CD4-positive, alpha-beta T cell (primary cell): ENCODE measurements at regions not wholly inside any gene's neighbourhood (a gene's known extent, or its start where the extent isn't known, plus 50 kb on each side); places are given as distances from the start of the nearest gene placed in this dataset.

Experiments
- ATAC-seq: fragments of 200-7000 bp; cut with Tn5 transposase; one replicate; pipeline ENCODE4 v1.10.0; 2022; ENCODE audit warnings: mild to moderate bottlenecking; ENCODE audit not compliant: poor library complexity
- CTCF ChIA-PET: fragments of 350-600 bp; sonication (Branson Sonifier 250); formaldehyde crosslinking; loops from one replicate; lab custom pipeline; 2021; ENCODE audit warnings: antibody characterized with exemption, inconsistent platforms; lab: Charles Lee
- POLR2A ChIA-PET: fragments of 350-600 bp; sonication (Branson Sonifier 250); formaldehyde crosslinking; loops from one replicate; lab custom pipeline; 2021; ENCODE audit warnings: antibody characterized with exemption, inconsistent platforms; lab: Charles Lee
- DNase-seq, 14 experiments: peaks; one replicate each; pipeline ENCODE4 v3.0.0-alpha.2; 2013 to 2020; ENCODE audit warnings: mixed read lengths in 2 of 14
- H3K27ac ChIP-seq, 2 donors: one replicate each; pipeline versions ENCODE4 v1.5.1 to v1.7.0; 2013; ENCODE audit warnings: low read length in 2 of 2, low read depth in 1 of 2, mild to moderate bottlenecking in 1 of 2
- H3K27me3 ChIP-seq, 2 experiments: 1 replicate in 1 of 2; 2 replicates in 1 of 2; pipeline versions ENCODE4 v1.6.1 to v1.7.0; 2013; ENCODE audit warnings: low read length in 2 of 2, control low read depth in 1 of 2, mild to moderate bottlenecking in 1 of 2, moderate library complexity in 1 of 2; ENCODE audit not compliant: insufficient read depth in 2 of 2, control insufficient read depth in 1 of 2
- H3K36me3 ChIP-seq: one replicate; pipeline ENCODE4 v1.6.1; 2013; ENCODE audit warnings: low read length, control low read depth; ENCODE audit not compliant: insufficient read depth
- H3K4me1 ChIP-seq: one replicate; pipeline ENCODE4 v1.6.1; 2013; ENCODE audit warnings: low read length, control low read depth; ENCODE audit not compliant: insufficient read depth
- H3K4me3 ChIP-seq: one replicate; pipeline ENCODE4 v1.5.1; 2013; ENCODE audit warnings: mild to moderate bottlenecking, low read length, moderate library complexity
- H3K9me3 ChIP-seq, 2 experiments: 1 replicate in 1 of 2; 2 replicates in 1 of 2; pipeline versions ENCODE4 v1.6.1 to v1.7.0; 2013; ENCODE audit warnings: low read length in 2 of 2, mild to moderate bottlenecking in 2 of 2, control low read depth in 1 of 2, moderate library complexity in 1 of 2; ENCODE audit not compliant: control insufficient read depth in 1 of 2, insufficient read depth in 1 of 2
- H3K27ac Mint-ChIP-seq: one replicate; pipeline ENCODE4 v1.8.0; 2020; ENCODE audit warnings: mixed read lengths
- H3K27me3 Mint-ChIP-seq: one replicate; pipeline ENCODE4 v1.8.0; 2021; ENCODE audit warnings: mixed read lengths
- H3K36me3 Mint-ChIP-seq: one replicate; pipeline ENCODE4 v1.8.0; 2021; ENCODE audit warnings: low read depth, mixed read lengths
- H3K4me1 Mint-ChIP-seq: one replicate; pipeline ENCODE4 v1.8.0; 2021; ENCODE audit warnings: low read depth, mixed read lengths
- H3K4me3 Mint-ChIP-seq: one replicate; pipeline ENCODE4 v1.8.0; 2020; ENCODE audit warnings: mild to moderate bottlenecking, mixed read lengths
- H3K9me3 Mint-ChIP-seq: one replicate; pipeline ENCODE4 v1.8.0; 2020; ENCODE audit warnings: mixed read lengths
- intact Hi-C, 2 experiments: fragments of 100-400 bp; cut with DNase I in 1 of 2; cut with micrococcal nuclease in 1 of 2; formaldehyde crosslinking; loops; one replicate each; pipeline versions ENCODE4 v1.15.1 to v1.9.0; 2023 to 2025; cut with DNase I, micrococcal nuclease
- TF ChIP-seq, protein P1 (sequence below): fragments of 200-600 bp; IDR thresholded peaks from one replicate; pipeline ENCODE4 v1.8.0; 2022; ENCODE audit warnings: antibody characterized with exemption, mild to moderate bottlenecking

DNA sequence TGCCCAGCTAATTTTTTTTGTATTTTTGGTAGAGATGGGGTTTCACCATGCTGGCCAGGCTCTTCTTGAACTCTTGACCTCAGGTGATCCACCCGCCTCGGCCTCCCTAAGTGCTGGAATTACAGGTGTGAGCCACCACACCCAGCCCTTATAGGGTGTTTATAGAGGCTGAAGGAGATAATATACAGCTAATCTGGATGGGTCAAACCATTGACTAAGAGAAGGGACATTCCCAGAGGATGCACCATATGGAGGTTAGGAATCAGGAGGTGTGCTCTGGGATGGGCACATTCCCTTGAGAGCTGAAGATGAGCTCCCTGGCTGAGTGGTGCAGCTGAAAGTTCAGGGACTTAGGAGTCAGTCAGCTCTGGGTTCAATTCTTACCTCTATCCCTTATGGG lies 68.3 kb upstream of the SHISA3 start:
- no peak overlapping the region for H3K4me3 ChIP-seq
- Mint-ChIP-seq H3K4me3 (no peak overlapping the region), H3K27ac (no peak overlapping the region), H3K36me3 (no peaks in the 10 kb centered on the region), H3K9me3 (peaks cover 2% of the 10 kb centered on the region), H3K27me3 (peaks cover 14% of the 10 kb centered on the region), H3K4me1 (no peaks in the 10 kb centered on the region)
- H3K36me3 ChIP-seq = no peaks in the 10 kb centered on the region
- H3K27ac ChIP-seq = no peak overlapping the region
- CTCF ChIA-PET = interaction anchor here (1.3 kb wide), 1 partner anchor 10 kb away, joined by 6 read pairs; no protein-coding TSS in a partner anchor
- DNase-seq = no peak
- peaks cover 0 to 4% of the 10 kb centered on the region in 2 experiments for H3K9me3 ChIP-seq
- H3K4me1 ChIP-seq = no peaks in the 10 kb centered on the region
- peaks cover 0 to 8% of the 10 kb centered on the region in 2 experiments for H3K27me3 ChIP-seq
- TF ChIP-seq, protein P1, sequence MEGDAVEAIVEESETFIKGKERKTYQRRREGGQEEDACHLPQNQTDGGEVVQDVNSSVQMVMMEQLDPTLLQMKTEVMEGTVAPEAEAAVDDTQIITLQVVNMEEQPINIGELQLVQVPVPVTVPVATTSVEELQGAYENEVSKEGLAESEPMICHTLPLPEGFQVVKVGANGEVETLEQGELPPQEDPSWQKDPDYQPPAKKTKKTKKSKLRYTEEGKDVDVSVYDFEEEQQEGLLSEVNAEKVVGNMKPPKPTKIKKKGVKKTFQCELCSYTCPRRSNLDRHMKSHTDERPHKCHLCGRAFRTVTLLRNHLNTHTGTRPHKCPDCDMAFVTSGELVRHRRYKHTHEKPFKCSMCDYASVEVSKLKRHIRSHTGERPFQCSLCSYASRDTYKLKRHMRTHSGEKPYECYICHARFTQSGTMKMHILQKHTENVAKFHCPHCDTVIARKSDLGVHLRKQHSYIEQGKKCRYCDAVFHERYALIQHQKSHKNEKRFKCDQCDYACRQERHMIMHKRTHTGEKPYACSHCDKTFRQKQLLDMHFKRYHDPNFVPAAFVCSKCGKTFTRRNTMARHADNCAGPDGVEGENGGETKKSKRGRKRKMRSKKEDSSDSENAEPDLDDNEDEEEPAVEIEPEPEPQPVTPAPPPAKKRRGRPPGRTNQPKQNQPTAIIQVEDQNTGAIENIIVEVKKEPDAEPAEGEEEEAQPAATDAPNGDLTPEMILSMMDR = no peak
- intact Hi-C loops = no loop called here
- no peak for ATAC-seq
- POLR2A ChIA-PET = no interaction called here

DNA sequence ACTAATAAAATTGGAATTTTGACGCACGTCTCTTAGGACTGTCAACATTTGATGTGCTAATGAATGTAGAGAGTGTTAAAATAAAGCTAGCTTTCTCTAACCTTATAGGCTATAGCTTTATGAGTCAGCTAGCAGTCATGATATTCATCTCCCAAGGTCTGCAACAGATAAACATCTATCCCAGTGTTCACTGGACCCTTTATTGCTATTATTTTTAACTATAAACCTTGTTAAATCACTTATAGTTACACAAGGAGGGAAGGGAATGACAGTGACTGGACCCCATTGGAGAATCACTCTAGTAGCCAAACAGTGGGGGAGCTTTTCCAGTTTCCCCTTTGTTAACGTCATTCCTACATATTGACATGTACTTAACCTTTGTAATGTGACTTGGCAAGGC lies 67.9 kb upstream of the SHISA3 start:
- Histone ChIP-seq H3K27ac (no peak overlapping the region), H3K36me3 (no peaks in the 10 kb centered on the region), H3K27me3 (peaks cover 0 to 8% of the 10 kb centered on the region in 2 experiments), H3K4me3 (no peak overlapping the region), H3K9me3 (peaks cover 0 to 4% of the 10 kb centered on the region in 2 experiments), H3K4me1 (no peaks in the 10 kb centered on the region)
- POLR2A ChIA-PET = no interaction called here
- Mint-ChIP-seq H3K4me3 (no peak overlapping the region), H3K36me3 (no peaks in the 10 kb centered on the region), H3K9me3 (peaks cover 2% of the 10 kb centered on the region), H3K4me1 (no peaks in the 10 kb centered on the region), H3K27ac (no peak overlapping the region), H3K27me3 (peaks cover 11% of the 10 kb centered on the region)
- TF ChIP-seq, protein P1 = no peak
- ATAC-seq (no peak), DNase-seq (no peak)
- intact Hi-C loops = no loop called here
- CTCF ChIA-PET = no interaction called here

DNA sequence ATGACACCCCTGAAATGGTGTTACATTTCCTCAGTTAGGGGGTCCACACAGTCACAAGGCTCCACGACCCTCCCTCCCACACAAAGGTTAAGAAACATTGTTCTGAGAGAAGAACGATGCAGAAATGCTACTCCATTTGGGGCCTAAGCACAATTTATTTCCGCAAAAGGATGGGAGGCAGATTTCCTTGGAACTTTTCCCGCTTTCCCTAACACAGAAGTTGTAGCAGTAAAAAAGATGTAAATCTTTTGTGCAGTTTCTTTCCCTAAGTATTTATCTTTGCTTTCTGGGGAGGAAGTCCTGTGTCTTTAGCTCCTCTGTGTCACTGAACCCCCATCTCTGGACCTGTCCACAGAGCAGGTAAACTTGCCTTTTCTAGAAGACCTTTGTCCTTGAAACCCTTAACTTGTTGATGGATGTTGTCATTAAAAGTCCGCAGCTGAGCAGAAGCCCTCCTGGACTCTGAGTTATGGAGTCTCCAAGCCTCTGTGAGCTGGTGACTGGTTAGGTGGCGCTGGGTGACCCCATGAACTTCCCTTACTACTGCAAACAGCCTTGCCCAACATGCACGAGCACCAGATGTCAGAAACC lies 67.2 kb upstream of the SHISA3 start:
- H3K27ac Mint-ChIP-seq = no peak overlapping the region
- ChIA-PET CTCF (no interaction called here), POLR2A (no interaction called here)
- intact Hi-C loops = no loop called here
- peaks cover 11% of the 10 kb centered on the region for H3K27me3 Mint-ChIP-seq
- Histone ChIP-seq H3K4me1 (no peaks in the 10 kb centered on the region), H3K9me3 (peaks cover 0 to 4% of the 10 kb centered on the region in 2 experiments), H3K27ac (no peak overlapping the region), H3K36me3 (no peaks in the 10 kb centered on the region), H3K27me3 (peaks cover 0 to 8% of the 10 kb centered on the region in 2 experiments), H3K4me3 (no peak overlapping the region)
- no peak overlapping the region for H3K4me3 Mint-ChIP-seq
- H3K36me3 Mint-ChIP-seq = no peaks in the 10 kb centered on the region
- no peaks in the 10 kb centered on the region for H3K4me1 Mint-ChIP-seq
- peaks cover 2% of the 10 kb centered on the region for H3K9me3 Mint-ChIP-seq
- TF ChIP-seq, protein P1 = no peak
- DNase-seq = no peak
- ATAC-seq = no peak
